Omental fat pad (tissue), 3 donors: ENCODE measurements at regions not wholly inside any gene's neighbourhood (a gene's known extent, or its start where the extent isn't known, plus 50 kb on each side); places are given as distances from the start of the nearest gene placed in this dataset.

Source experiments
- ATAC-seq: fragments of 150-250 bp; one replicate; pipeline ENCODE4 v1.9.1; 2016; ENCODE audit warnings: mild to moderate bottlenecking, moderate library complexity; ENCODE audit not compliant: low FRiP score
- DNase-seq: peaks from one replicate; pipeline ENCODE4 v3.0.0-alpha.2; 2019; ENCODE audit warnings: low spot score
- CTCF ChIP-seq, 3 donors: fragments of 450-650 bp; IDR thresholded peaks; one replicate each; pipeline ENCODE4 v1.5.1; 2016 to 2017; ENCODE audit warnings: antibody characterized with exemption in 3 of 3, mild to moderate bottlenecking in 3 of 3, moderate library complexity in 2 of 3

- ATAC-seq: no peak
- TF ChIP-seq CTCF (IDR thresholded peaks at IDR 0.05): no peak
- DNase-seq: no peak
These were observed 140.6 kb upstream of the PRR20G start for GRCh38 chr3:127428344-127428997.

- no peak for DNase-seq
- ATAC-seq: no peak
These were observed 139.8 kb upstream of the PRR20G start for GRCh38 chr3:127427666-127428065.

GRCh38 chr3:127427156-127427555, 139.3 kb upstream of the PRR20G start:
- DNase-seq: no peak
- no peak for ATAC-seq
- TF ChIP-seq CTCF (IDR thresholded peaks at IDR 0.05): no peak

More at GRCh38 chr3:127427666-127428065, 139.8 kb upstream of the PRR20G start:
- TF ChIP-seq CTCF (IDR thresholded peaks at IDR 0.05): no peak

- ATAC-seq (no peak), DNase-seq (no peak)
- no peak for TF ChIP-seq CTCF (IDR thresholded peaks at IDR 0.05)
These were observed 138.8 kb upstream of the PRR20G start for GRCh38 chr3:127426444-127427153.

GRCh38 chr3:127425505-127426443, 137.9 kb upstream of the PRR20G start:
- DNase-seq (no peak), ATAC-seq (no peak)
- no peak for TF ChIP-seq CTCF (IDR thresholded peaks at IDR 0.05)

GRCh38 chr3:127424766-127425504, 137.1 kb upstream of the PRR20G start:
- no peak for ATAC-seq
- DNase-seq: no peak
- no peak for TF ChIP-seq CTCF (IDR thresholded peaks at IDR 0.05)
